ENCODE measurements at regions not wholly inside any gene's neighbourhood (a gene's known extent, or its start where the extent isn't known, plus 50 kb on each side); places are given as distances from the start of the nearest gene placed in this dataset.
"Not testable (repeated sequence)": the region's sequence is repeated elsewhere in the genome, so short reads cannot be mapped to it uniquely, and the experiment has no call there.

- not testable (repeated sequence) for TF ChIP-seq EP300 (IDR thresholded peaks at IDR 0.05; ENCODE audit: borderline replicate concordance in 1 of 2, low read depth in 1 of 2, low read length in 1 of 2); MEF2A (IDR thresholded peaks at IDR 0.05; ENCODE audit: borderline replicate concordance, low read depth); CTCF (IDR thresholded peaks at IDR 0.05)
Observed at GRCh38 chr7:113496586-113496985, 378.2 kb upstream of the SMIM30 start.
